Loucy (cell line): ENCODE measurements at regions not wholly inside any gene's neighbourhood (a gene's known extent, or its start where the extent isn't known, plus 50 kb on each side); places are given as distances from the start of the nearest gene placed in this dataset.

Experiments
- CTCF ChIP-seq: fragments of 200-600 bp; sonication (generic); conservative IDR thresholded peaks from 2 replicates; pipeline ENCODE4 v1.5.1; 2014; ENCODE audit warnings: mild to moderate bottlenecking, antibody characterized with exemption, low read length
- EZH2phosphoT487 ChIP-seq: fragments of 200-600 bp; IDR thresholded peaks from 2 replicates; pipeline ENCODE4 v1.6.1; 2018; ENCODE audit warnings: antibody characterized with exemption, mild to moderate bottlenecking, moderate library complexity, borderline replicate concordance

- TF ChIP-seq CTCF: no peak
- TF ChIP-seq EZH2phosphoT487: no peak
These were observed 265.9 kb downstream of the TBC1D4 start for GRCh38 chr13:75216038-75216437.
